CD4-positive, alpha-beta T cell treated with Interleukin-15 for 4 hours (primary cell): ENCODE measurements at regions not wholly inside any gene's neighbourhood (a gene's known extent, or its start where the extent isn't known, plus 50 kb on each side); places are given as distances from the start of the nearest gene placed in this dataset.

Experiments used
- DNase-seq: peaks from one replicate; pipeline ENCODE4 v3.0.0-alpha.2; 2020; ENCODE audit warnings: low spot score

DNA sequence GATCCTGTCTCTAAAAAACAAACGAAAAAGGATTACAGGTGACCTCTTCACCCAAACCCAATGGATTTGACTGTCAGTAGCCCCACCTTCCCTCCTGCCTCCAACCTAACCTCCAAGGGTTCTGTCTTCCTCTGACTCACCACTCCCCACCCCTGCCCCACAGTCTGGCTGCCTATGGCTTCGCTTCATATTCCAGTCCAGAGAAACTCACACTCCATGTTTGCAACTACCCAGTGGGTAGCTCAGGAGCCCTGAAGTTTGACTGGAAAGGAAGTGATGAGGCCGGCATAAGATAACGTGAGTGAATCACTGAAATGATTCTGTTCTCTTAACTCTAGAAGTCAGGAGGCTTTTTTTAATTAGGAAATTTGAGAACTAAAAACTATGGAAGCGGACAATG lies 303.9 kb downstream of the FOXO1 start:
- DNase-seq, result no peak

DNA sequence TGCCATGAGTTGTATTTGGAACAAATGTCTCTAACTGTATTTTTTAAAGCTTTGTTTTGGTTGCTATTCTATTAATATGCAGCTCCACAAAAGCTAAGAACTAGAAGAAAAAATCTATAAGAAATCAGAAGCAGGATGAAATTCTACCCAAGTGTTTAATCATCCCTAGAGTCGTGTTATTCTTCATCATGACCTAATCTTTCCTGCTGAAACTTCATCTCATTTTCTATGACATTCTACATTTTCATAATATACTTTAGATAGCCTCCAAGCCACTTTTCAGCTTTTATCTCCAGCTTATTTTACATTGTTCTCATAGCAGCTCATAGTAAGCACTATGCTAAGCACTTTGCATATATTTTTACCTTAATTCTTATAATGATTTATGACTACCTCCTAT lies 302.8 kb downstream of the FOXO1 start:
- no peak for DNase-seq

DNA sequence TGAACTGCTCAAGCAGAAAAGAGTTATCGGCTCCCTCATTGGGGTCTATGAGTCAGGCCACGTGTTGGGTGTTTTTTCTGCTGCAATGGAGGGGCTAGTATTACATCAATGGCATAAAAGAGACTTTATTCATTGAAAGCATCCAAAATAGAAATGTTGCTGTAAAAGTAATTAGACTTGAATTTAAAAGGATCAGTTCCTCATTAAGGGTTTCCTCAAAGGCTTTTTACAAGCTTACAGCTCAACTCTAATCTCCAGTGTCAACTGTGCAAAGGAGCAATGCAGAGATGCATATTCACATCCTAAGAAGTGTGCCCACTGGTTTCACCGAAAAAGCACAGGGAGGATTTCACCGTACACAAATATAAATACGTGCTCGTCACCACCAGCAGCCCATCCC lies 300.3 kb downstream of the FOXO1 start:
- no peak for DNase-seq

DNA sequence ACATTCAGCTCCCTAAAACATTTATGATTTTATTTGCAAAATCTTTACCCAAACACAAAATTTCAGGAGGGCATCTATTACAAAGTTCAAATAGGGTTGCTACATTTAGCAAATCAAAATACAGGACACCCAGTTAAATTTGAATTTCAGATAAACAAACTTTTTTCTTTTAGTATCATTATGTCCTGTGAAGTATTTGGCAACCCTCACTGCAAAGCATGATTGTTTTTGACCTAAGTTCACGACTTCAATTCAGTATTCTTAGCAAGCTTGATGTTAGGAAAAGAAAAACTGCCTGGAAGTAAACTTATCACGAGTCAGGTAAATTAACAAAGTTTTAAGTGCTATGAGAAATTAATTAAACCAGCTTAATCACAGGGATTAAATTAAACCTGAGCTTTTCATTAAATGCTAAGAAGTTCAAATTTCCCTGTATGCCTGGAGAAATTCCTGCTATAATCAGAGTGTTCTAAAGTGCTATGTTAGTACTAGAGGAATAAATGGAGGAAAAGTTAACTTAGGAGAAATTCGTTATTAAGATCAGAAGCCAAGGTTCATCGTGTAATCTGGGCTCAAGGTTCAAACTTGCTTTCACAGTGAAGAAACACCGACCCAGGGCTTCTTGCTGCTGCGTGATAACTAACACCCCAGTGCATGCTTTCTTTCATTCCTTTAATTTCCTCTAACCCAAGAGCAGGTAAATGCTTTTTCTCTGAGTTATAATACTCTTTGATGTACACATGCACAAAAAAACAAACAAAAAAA lies 298.1 kb downstream of the FOXO1 start:
- DNase-seq, result no peak

DNA sequence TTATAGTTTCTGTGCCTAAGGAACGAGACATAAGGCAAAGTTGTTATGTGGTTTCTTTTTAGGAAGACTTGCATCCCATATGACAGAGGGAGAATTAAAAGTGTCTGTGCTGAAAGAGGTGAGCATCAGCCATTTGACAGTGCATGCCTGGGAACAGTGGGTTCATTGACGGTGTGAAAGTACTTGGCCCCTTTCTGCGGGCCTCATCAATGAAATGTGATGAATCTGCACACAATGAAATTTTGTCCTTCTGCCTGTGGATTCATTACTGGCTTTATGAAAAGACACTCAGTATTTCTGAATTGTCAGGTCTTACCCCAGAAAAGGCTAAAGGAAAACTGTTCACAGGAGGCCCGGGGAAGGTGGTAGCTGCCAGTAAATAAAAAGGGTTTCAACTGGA lies 295.8 kb downstream of the FOXO1 start:
- DNase-seq, result no peak

DNA sequence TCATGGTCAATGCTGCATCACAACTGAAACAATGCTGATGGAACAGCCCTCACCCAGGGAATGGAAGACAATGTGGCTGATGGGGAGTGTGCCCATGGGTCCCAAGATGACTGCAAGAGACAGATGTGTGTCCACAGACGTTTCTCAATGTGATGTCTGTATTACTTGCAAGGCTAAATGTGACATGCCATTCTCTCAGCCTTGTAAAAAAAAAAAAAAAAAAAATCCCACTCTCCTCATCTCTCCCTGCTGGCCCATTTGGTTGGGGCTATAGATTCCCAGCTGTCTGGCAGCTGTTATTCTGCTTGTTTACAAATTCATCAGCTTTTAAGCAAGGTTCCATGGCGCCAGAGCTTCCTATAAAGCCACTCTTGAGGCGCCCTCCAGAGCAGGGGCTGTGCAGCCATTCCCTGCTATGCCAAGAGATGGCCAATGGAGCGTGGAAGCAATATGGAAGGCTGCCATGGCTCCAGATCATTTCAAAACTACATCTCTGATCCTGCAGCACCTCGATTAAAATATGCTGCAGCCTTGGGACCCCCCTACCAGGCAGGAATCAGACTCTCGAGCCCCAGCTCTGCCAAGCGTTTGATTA lies 294.8 kb downstream of the FOXO1 start:
- DNase-seq, result no peak

DNA sequence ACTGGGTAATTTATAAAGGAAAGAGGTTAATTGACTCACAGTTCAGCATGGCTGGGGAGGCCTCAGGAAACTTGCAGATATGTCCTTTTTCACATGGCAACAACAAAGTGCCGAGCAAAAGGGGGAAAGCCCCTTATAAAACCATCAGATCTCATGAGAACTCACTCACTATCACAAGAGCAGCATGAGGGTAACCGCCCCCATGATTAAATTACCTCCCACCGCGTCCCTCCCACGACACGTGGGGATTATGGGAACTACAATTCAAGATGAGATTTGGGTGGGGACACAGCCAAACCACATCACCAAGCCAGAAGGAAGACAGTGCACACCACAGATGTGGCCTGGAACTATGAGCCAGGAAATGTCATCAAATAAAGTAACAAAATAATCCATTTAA lies 292.8 kb downstream of the FOXO1 start:
- peak; percentile 33 for DNase-seq

DNA sequence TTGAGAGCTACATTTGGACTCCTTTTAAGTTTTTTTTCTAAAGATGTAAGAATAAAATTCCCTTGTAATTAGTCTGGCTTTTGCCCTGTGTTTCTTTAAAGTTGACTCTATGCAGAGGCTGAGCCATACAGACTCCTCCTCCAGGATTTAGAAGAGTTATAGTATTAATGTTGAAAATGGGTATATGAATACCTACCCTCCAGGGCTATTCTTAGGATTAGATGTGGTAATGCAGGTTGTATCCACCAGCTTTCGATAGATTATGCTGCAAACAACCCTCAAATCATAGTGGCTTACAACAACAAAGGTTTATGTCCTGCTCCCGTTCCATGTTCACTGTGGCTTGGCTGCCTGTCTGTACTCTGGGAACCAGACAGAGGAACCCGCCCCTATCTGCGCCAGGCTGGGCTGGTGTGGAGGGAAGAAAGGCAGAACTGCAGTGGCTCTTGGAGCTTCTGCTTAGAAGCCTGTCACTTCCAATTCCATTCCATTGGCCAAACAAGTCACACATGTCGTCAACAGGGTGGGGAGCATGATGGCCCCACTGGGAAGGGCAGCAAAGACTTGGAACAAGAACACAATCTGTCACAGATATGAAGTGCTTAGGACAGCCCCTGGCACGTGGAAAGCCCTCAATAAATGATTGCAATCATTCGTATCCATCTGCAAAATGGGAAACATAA lies 290.8 kb downstream of the FOXO1 start:
- no peak for DNase-seq

DNA sequence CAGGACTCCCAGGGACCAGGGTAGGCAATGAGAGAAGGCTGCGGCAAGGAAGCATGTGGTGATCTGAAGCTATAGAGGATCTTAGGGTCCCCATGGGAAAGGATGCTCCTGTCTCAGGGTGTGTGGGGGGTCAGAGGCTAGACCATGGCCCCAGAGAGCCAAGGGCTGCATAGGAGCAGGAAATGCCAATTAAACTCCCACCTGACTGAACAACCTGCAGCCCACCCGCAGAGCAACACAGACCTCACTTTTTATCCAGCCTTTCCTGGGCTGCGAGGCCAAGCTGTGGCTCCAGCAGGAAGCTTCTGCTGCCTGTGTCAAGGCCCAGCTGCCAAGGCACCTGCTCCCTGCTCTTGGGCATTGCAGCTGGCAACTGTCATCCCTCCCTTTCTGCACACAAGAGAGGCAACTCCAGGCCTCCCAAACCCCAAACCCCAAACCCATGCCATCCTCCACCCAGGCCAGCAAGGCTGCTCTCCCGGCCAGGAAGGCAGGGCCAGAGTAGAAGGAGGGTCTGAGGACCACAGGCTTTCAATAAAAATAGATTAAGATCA lies 290.1 kb downstream of the FOXO1 start:
- DNase-seq, result no peak

DNA sequence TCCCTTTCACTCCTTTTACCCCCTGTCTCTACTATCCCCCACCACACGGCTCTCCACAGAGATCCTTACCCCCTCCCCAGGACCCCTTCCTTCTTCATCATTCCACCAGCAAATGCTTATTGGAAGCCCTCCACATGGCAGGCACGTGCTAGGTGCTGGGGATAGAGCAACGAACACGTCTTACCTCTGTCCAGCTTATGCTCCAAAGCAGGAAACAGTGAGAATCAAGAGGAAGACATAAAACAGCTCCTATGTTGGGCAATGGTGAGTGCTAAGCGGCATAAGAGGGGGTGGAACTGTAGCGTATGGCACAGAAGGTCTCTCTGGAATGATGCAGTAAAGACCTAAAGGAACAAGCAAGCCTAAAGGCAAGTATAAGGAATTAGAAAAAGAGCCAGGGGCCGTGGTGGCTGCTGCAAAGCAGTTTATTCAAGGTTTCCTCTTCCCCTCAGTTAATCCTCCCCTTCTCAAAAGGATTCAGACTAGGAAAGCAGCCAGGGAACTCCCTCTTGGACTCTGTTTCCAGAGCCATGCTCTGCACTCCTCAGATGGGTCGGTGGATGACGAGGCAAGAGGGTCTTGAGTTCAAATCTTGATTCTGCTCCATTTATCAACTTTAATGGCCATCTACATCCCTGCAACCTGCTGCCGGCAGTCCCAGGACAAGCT lies 289.4 kb downstream of the FOXO1 start:
- DNase-seq, result no peak

DNA sequence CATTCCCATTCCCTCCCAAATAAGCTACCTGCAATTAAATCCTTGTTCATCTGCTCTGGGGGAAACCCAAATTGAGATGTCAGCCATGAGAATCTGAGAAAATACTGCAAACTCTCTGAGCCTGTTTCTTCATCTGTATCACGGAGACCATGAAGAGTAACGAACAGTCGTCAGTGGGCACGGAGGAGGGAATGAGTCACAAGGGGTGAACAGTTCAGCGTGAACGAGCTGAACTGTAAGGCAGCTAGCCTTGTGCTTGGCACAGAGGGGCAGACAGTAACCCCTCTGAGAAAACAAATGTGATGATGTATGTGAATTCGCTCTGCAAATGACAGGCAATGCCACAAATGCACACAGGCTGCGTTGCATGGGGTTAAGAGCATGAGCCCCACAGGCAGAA lies 288.7 kb downstream of the FOXO1 start:
- DNase-seq, result no peak

DNA sequence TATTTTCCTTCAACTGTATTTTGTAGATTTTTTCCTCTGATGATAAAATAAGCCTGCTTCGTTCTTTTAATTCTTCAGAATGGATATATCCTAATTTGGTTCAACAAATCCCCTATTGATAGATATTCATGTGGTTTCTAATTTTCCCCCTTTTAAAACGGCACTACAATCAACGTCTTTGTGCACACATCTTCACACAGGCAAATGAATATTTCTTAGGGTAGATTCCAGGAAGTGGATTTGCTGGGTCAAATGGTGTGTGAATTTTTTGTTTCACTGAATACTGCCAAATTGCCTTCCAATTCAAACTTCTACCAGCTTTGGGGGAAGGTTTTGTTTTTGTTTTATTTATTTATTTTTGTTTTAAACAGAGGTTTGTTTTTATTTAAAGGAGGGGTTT lies 287.2 kb downstream of the FOXO1 start:
- no peak for DNase-seq

DNA sequence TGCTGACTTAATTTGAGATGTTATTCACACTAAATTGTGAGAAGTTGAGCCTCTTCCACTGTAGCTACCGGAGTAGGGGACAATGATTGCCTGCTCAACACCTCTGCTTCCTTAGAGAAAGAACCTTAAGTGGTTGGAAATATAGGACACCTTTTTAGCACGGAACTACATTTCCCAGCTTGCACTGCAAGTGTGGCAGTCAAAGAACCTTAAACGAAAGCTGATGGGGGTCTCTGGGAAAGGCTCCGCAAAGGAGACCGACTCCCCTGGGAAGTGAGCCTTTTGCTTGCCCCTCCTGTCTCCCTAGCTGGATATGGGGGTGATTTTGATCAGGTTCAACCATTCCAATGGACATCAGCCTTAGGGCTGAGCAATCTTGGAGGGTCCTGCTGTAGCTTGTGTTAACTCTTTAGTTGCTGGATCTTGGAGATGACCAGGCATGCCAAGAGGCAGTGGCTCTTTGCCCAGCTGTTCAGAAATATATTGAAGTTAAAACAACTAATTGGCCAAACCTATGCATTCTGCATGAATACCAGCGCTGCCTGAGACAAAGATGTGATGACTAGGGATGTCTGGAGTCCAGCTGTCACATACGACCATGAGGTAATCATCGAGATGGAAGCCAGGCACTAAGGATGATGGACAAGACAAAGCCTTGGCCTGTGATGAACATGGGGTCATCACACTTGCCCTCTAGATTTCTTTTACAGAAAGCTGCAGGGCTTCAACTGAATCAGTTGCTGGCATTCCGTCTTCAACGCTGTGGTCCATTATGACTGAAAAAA lies 286.5 kb downstream of the FOXO1 start:
- DNase-seq, result no peak

DNA sequence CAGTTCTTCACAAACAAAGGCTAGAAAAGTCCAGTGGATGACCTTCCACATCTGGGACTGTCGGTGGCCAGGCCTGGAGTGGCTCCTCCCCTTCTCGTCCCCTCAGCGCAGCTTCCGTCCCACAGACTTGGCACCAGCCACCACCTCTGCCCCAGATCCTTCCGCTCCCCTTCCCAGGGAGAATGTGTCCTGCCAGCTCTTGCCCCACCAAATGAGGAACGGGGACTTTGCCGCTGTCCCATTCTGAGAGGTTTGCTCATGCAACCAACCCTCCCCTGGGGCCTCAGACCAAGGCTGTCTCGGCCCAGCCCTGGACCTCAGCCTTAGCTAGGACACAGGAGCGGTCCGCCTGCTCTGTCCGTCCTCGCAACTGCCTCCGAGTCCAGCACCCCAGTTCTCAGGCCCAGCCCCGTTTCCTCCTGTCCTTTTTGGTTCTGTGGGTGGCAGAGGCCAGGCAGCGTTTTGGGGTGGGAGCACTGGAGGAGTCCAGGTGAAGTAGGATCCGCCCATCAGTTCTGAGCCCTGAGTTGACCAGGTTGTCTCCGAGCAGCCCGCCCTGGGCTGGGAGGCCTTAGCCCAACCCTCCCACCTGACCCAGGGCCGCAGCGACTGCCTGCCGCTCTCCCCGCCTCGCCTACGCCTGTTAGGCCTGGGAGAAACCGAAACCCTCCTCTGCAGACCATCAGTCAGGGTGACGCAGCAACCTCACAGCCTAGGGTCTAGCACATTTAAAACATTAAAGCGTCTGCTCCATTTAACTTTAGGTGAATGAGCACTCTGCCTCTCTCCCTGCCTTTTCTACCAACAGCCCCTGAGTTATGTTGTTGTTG lies 284.3 kb downstream of the FOXO1 start:
- DNase-seq, result no peak

DNA sequence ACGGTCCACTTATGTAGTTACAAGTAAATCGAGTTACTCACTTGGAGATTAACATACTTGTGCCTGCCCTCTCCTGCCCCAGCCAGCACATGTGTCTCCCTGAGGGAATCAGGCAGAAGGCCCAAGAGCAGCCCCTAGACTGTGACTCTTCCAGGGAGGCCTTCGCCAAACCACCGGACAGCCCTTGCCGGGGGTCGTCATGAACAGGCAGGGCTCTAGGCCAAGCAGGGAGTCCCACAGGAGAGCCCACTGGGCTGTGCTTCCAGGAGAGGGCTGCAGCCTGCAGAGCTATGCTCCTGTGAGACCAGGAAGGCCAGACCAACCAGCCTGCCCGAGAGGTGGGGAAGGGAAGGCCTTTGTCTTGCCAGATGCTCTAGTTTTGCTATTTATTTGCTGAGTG lies 283.3 kb downstream of the FOXO1 start:
- no peak for DNase-seq

DNA sequence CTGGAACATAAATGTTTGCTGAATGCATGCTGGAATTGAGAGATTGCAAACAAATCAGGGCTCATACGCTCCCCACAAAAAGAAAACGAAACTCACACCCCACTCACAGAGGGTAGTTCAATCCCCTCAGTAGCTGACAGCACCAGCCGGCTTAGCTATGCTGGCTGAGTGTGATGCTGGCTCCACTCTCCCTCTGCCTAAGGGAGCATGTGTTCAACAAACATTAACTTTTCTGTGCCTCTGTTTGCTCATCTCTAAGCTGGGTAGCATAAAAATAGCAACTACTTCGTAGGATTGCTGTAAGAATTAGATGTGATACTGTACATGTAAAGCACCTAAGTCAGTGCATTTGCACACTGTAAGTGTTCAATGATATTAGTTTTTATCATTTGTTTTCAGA lies 282.6 kb downstream of the FOXO1 start:
- no peak for DNase-seq

DNA sequence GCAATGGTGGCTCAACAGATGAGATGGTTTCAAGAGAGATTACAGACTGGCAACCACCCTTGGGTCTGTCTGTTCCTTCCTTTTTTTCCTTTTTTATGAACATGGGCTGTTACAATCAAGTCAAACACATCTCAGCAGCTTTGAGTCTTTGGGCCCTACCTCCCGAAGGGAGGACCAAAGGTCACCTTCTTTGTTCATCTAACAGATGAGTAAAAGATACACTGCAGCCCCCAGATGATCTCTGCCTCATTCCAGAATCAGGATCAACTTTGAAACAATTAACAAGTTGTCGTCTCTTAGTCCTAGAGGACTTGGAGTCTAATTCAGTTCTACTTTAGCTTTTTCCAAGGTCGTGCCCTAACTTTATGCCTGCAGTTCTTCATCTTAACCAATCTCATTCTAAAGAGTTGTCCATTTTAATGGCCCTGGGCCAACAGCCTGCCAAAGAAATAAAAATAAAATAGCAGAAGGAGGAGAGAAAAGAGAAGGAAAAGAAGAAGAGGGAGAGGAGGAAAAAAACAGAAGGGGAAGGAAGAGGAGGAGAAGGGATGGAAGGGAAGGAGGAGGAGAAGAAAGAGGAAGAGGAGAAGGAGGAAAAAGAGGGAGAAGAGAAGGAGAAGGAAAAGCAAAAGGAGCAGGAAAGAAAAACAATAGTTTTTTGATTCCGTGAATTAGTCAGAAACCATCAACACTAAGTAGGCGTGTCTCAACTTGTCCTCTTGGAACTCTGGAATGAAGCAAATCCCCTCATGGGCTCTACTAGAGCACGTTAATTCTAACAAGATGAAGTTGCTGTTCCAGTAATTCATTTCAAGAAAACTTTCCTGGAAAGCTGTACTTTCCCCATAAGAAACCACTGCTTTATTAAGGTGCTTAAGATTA lies 281.2 kb downstream of the FOXO1 start:
- no peak for DNase-seq

DNA sequence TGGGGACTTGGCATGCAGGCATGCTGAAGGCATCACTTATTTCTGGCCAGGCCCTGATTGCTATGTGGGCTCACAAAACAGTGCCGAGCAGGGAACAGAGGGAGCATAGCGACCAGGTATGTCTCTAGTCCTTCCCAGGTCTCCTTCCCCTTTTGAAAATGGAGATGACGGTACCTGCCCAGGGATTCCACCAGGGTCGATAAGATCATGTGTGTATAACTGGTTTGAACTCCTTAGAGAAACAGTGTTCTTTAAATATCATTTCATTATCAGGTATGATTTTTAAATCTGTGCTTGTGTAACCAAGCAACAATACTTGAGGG lies 280.6 kb downstream of the FOXO1 start:
- DNase-seq, result no peak

DNA sequence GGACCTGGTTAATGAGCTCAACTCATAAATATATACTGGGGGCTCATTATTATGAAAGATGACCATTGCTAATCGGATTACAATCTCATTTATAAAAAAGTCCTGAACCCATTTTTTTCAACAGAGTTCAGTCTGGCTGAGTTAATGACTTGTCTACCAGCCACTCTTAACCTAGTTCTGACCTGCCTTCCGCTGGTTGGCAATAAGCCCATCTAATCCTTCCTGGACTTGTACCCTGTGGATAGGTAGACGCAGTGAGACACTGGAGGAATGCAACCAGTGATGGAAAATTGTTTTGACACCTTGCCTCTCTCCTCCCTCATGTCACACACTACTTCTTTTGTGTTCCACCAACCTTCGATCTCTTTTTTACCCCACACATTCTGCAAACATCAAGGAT lies 279.9 kb downstream of the FOXO1 start:
- no peak for DNase-seq

DNA sequence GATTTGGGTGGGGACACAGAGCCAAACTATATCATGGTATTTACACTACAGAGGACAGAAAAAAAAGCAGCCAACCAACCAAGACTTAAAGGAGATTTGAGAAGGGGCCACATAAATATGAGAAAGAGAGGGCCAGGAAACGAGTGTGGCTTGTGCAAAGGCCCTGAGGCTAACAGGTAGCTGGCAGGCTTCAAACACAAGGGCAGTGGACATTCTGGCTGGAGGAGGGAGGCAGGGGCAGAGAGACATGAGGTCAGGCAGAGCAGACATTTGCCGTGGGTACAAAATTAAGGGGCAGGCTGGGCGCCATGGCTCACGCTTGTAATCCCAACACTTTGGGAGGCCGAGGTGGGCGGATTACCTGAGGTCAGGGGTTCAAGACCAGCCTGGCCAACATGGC lies 278.7 kb downstream of the FOXO1 start:
- no peak for DNase-seq
